Ishikawa (cell line): ENCODE measurements at regions not wholly inside any gene's neighbourhood (a gene's known extent, or its start where the extent isn't known, plus 50 kb on each side); places are given as distances from the start of the nearest gene placed in this dataset.

Experiments used
- CEBPB ChIP-seq: IDR thresholded peaks from 2 replicates; pipeline ENCODE4 v1.6.1; 2012
- CREB1 ChIP-seq: IDR thresholded peaks from 2 replicates; pipeline ENCODE4 v1.6.1; 2012; ENCODE audit warnings: low read depth
- EGR1 ChIP-seq: IDR thresholded peaks from 2 replicates; pipeline ENCODE4 v1.6.1; 2012
- EP300 ChIP-seq: IDR thresholded peaks from 2 replicates; pipeline ENCODE4 v1.6.1; 2012; ENCODE audit warnings: borderline replicate concordance
- FOXM1 ChIP-seq: IDR thresholded peaks from 2 replicates; pipeline ENCODE4 v1.6.1; 2012; ENCODE audit warnings: low read depth, borderline replicate concordance
- NFIC ChIP-seq: IDR thresholded peaks from 2 replicates; pipeline ENCODE4 v1.6.1; 2012
- RAD21 ChIP-seq: IDR thresholded peaks from 2 replicates; pipeline ENCODE4 v1.6.1; 2012; ENCODE audit warnings: low read depth
- TAF1 ChIP-seq: IDR thresholded peaks from 2 replicates; pipeline ENCODE4 v1.6.1; 2012; ENCODE audit warnings: low read depth, mild to moderate bottlenecking
- TCF12 ChIP-seq: IDR thresholded peaks from 2 replicates; pipeline ENCODE4 v1.6.1; 2012; ENCODE audit warnings: low read depth
- TEAD4 ChIP-seq: IDR thresholded peaks from 2 replicates; pipeline ENCODE4 v1.6.1; 2012
- YY1 ChIP-seq: IDR thresholded peaks from 2 replicates; pipeline ENCODE4 v1.6.1; 2012; ENCODE audit warnings: low read depth
- ZBTB7A ChIP-seq: IDR thresholded peaks from 2 replicates; pipeline ENCODE4 v1.6.1; 2012; ENCODE audit warnings: low read depth
- TF ChIP-seq, protein P1 (sequence below): IDR thresholded peaks from 2 replicates; pipeline ENCODE4 v1.6.1; 2012
- TF ChIP-seq, protein P2 (sequence below): IDR thresholded peaks from 2 replicates; pipeline ENCODE4 v1.6.1; 2012; ENCODE audit warnings: low read depth, mild to moderate bottlenecking
- TF ChIP-seq, protein P3 (sequence below): IDR thresholded peaks from 2 replicates; pipeline ENCODE4 v1.6.1; 2012

DNA sequence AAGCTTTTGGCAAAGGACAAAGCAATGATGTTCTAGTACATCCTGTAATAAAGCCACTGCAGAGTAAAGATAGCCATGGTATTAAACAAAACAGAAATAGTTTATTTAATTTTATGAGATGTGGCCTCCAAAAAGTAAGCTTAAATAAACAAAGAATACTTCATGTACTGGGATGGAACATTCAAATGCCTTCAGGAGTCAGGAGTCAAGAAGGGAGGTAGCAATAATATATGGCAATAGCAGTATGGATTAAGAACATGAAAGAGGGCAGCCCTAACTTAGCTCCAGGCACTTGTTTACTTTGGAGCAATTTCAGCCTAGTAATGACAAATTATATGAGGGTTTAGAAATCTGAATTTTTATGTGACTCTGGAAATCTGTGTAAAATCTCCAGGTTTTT is 343.9 kb upstream of the THRB start:
- TF ChIP-seq NFIC = no peak
- no peak for TF ChIP-seq CEBPB
- TF ChIP-seq, protein P1, sequence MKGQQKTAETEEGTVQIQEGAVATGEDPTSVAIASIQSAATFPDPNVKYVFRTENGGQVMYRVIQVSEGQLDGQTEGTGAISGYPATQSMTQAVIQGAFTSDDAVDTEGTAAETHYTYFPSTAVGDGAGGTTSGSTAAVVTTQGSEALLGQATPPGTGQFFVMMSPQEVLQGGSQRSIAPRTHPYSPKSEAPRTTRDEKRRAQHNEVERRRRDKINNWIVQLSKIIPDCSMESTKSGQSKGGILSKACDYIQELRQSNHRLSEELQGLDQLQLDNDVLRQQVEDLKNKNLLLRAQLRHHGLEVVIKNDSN = no peak
- no peak for TF ChIP-seq CREB1

DNA sequence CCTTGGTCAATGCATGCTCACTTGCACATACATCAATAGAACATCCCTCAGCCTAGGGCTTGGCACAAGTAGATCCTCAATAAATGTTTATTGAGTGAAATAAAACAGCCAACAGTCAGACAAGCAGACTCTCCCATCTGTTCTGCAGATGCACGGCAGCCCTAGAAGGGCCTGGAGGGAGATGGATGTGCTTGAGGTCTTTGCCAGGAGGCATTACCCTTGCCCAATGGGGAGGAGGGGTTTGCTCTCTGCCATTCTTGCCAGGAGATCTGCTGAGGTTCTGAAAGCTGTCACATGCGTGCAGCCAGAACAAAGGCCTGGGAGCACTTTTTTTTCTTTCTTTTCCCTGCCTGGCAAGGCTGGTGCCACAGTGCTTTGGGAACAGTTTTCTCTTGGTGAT is 349.3 kb upstream of the THRB start:
- no peak for TF ChIP-seq YY1
- TF ChIP-seq, protein P2, sequence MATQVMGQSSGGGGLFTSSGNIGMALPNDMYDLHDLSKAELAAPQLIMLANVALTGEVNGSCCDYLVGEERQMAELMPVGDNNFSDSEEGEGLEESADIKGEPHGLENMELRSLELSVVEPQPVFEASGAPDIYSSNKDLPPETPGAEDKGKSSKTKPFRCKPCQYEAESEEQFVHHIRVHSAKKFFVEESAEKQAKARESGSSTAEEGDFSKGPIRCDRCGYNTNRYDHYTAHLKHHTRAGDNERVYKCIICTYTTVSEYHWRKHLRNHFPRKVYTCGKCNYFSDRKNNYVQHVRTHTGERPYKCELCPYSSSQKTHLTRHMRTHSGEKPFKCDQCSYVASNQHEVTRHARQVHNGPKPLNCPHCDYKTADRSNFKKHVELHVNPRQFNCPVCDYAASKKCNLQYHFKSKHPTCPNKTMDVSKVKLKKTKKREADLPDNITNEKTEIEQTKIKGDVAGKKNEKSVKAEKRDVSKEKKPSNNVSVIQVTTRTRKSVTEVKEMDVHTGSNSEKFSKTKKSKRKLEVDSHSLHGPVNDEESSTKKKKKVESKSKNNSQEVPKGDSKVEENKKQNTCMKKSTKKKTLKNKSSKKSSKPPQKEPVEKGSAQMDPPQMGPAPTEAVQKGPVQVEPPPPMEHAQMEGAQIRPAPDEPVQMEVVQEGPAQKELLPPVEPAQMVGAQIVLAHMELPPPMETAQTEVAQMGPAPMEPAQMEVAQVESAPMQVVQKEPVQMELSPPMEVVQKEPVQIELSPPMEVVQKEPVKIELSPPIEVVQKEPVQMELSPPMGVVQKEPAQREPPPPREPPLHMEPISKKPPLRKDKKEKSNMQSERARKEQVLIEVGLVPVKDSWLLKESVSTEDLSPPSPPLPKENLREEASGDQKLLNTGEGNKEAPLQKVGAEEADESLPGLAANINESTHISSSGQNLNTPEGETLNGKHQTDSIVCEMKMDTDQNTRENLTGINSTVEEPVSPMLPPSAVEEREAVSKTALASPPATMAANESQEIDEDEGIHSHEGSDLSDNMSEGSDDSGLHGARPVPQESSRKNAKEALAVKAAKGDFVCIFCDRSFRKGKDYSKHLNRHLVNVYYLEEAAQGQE = no peak
- TF ChIP-seq EP300 = no peak
- no peak for TF ChIP-seq CREB1
- no peak for TF ChIP-seq ZBTB7A
- TF ChIP-seq, protein P3, sequence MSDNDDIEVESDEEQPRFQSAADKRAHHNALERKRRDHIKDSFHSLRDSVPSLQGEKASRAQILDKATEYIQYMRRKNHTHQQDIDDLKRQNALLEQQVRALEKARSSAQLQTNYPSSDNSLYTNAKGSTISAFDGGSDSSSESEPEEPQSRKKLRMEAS = no peak
- no peak for TF ChIP-seq NFIC
- TF ChIP-seq, protein P1 = no peak
- no peak for TF ChIP-seq TEAD4
- no peak for TF ChIP-seq TAF1
- TF ChIP-seq RAD21 = no peak
- no peak for TF ChIP-seq EGR1
- TF ChIP-seq CEBPB = no peak
- no peak for TF ChIP-seq FOXM1
- no peak for TF ChIP-seq TCF12

DNA sequence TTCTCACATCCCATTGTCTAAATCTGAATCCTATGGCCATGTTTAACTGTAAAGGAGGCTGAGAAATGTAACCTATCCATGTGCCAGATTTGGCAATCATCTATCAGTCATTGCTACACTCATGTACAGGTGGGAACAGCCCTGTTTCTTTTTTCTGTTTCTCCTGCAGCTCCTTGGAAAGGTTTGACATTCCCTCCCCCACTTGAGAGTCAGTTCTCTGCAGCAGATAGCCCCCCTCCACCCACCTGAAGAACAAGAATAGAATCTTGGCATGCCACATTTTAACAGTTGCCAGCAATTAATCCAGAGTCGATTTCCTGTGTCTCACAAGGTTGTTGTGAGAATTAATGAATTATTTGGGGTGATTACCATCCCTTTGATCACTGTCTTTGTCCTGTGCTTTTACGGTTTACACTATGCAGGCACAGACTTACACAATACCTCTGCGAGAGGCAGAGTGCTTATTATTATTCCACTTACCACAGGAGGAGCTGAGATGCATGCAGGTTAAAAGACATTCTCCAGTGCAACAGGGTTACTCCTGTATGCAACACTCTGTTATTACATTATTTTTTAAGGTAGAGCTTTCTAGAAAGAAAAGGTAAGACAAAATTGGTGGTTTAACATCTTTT is 351.0 kb upstream of the THRB start:
- TF ChIP-seq RAD21 = no peak
- no peak for TF ChIP-seq FOXM1
- TF ChIP-seq TCF12 = no peak
- TF ChIP-seq NFIC = no peak
- TF ChIP-seq TEAD4 = no peak
- TF ChIP-seq CREB1 = no peak
- no peak for TF ChIP-seq EGR1
- TF ChIP-seq, protein P1 = no peak
- TF ChIP-seq YY1 = no peak
- TF ChIP-seq TAF1 = no peak
- no peak for TF ChIP-seq CEBPB
- TF ChIP-seq ZBTB7A = no peak
- no peak for TF ChIP-seq EP300
- TF ChIP-seq, protein P2 = no peak
- TF ChIP-seq, protein P3 = no peak

DNA sequence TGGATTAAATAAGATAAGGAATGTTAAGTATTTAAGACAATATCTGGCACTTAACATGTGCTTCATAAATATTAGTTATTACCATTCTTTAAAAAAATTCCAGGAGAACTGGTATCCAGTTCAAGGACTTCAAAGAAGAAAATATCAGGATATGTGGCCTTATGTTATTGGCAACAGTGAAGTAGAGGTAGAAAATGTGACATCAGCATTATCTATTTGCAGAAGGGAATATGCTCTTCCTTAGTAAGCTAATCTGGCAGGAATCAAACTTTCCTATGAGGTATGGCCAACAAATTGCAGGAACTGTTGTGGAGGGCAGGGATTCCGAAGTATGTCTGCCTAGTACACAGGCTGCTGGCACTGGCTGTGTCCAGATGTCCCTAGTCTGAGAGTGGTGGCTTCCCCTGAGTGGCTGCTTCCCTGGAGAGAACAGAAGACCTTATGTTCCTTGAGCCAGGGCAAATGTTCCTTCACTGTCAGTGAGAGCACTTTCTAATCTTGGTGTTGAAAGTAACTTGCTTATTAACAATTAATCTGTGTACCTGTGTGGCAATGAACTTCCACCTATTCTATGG is 351.7 kb upstream of the THRB start:
- TF ChIP-seq TCF12 = no peak
- TF ChIP-seq, protein P2 = no peak
- TF ChIP-seq, protein P3 = no peak
- no peak for TF ChIP-seq EP300
